ENCODE measurements at regions not wholly inside any gene's neighbourhood (a gene's known extent, or its start where the extent isn't known, plus 50 kb on each side); places are given as distances from the start of the nearest gene placed in this dataset.

- DNase-seq (ENCODE audit: low spot score), result no peak
Measured at GRCh38 chr18:41753826-41754225, 201.2 kb upstream of the PIK3C3 start.

- DNase-seq (ENCODE audit: low spot score), result no peak
Measured at GRCh38 chr18:41752826-41753225, 202.2 kb upstream of the PIK3C3 start.

- DNase-seq (ENCODE audit: low spot score), result no peak
Measured at GRCh38 chr18:41751652-41752051, 203.4 kb upstream of the PIK3C3 start.

- no peak for DNase-seq (ENCODE audit: low spot score)
Measured at GRCh38 chr18:41751161-41751560, 203.9 kb upstream of the PIK3C3 start.

- DNase-seq (ENCODE audit: low spot score), result no peak
Measured at GRCh38 chr18:41747723-41748242, 207.3 kb upstream of the PIK3C3 start.

- DNase-seq (ENCODE audit: low spot score), result peak; percentile 45
Measured at GRCh38 chr18:41745166-41746049, 209.6 kb upstream of the PIK3C3 start.

- DNase-seq (ENCODE audit: low spot score), result no peak
Measured at GRCh38 chr18:41744421-41745030, 210.5 kb upstream of the PIK3C3 start.

GRCh38 chr18:41737218-41737617 lies 217.8 kb upstream of the PIK3C3 start:
- DNase-seq (ENCODE audit: low spot score), result no peak

GRCh38 chr18:41734917-41735316 lies 220.1 kb upstream of the PIK3C3 start:
- DNase-seq (ENCODE audit: low spot score), result no peak

- DNase-seq (ENCODE audit: low spot score), result no peak
Measured at GRCh38 chr18:41732356-41732755, 222.7 kb upstream of the PIK3C3 start.

GRCh38 chr18:41731884-41732283 lies 223.2 kb upstream of the PIK3C3 start:
- DNase-seq (ENCODE audit: low spot score), result no peak

GRCh38 chr18:41724195-41724594 lies 230.8 kb upstream of the PIK3C3 start:
- no peak for DNase-seq (ENCODE audit: low spot score)

GRCh38 chr18:41721103-41721790 lies 233.8 kb upstream of the PIK3C3 start:
- DNase-seq (ENCODE audit: low spot score), result no peak

- DNase-seq (ENCODE audit: low spot score), result no peak
Measured at GRCh38 chr18:41720226-41720625, 234.8 kb upstream of the PIK3C3 start.

GRCh38 chr18:41719808-41720207 lies 235.2 kb upstream of the PIK3C3 start:
- DNase-seq (ENCODE audit: low spot score), result no peak

- no peak for DNase-seq (ENCODE audit: low spot score)
Measured at GRCh38 chr18:41714872-41715271, 240.2 kb upstream of the PIK3C3 start.

- DNase-seq (ENCODE audit: low spot score), result no peak
Measured at GRCh38 chr18:41713969-41714825, 240.8 kb upstream of the PIK3C3 start.

- no peak for DNase-seq (ENCODE audit: low spot score)
Measured at GRCh38 chr18:41706301-41706700, 248.7 kb upstream of the PIK3C3 start.

GRCh38 chr18:41703744-41704530 lies 251.1 kb upstream of the PIK3C3 start:
- no peak for DNase-seq (ENCODE audit: low spot score)

- no peak for DNase-seq (ENCODE audit: low spot score)
Measured at GRCh38 chr18:41700416-41700815, 254.6 kb upstream of the PIK3C3 start.

GRCh38 chr18:41695441-41695840 lies 259.6 kb upstream of the PIK3C3 start:
- no peak for DNase-seq (ENCODE audit: low spot score)
